HFFc6 (cell line): ENCODE measurements at regions not wholly inside any gene's neighbourhood (a gene's known extent, or its start where the extent isn't known, plus 50 kb on each side); places are given as distances from the start of the nearest gene placed in this dataset.

Source experiments
- DNase-seq: peaks from one replicate; pipeline ENCODE4 v3.0.0-alpha.2; 2018
- H3K27ac Mint-ChIP-seq: 2 replicates; pipeline ENCODE4 v1.8.0; 2020; ENCODE audit warnings: mild to moderate bottlenecking, mixed read lengths
- H3K27me3 Mint-ChIP-seq: 2 replicates; pipeline ENCODE4 v1.8.0; 2021; ENCODE audit warnings: mild to moderate bottlenecking, moderate library complexity, mixed read lengths; ENCODE audit not compliant: insufficient read depth
- H3K36me3 Mint-ChIP-seq: 2 replicates; pipeline ENCODE4 v1.8.0; 2021; ENCODE audit warnings: low read depth, mixed read lengths
- H3K4me1 Mint-ChIP-seq: 2 replicates; pipeline ENCODE4 v1.8.0; 2020; ENCODE audit warnings: low read depth, mixed read lengths
- H3K4me3 Mint-ChIP-seq: 2 replicates; pipeline ENCODE4 v1.8.0; 2020; ENCODE audit warnings: mild to moderate bottlenecking, moderate library complexity, mixed read lengths
- H3K9me3 Mint-ChIP-seq: 2 replicates; pipeline ENCODE4 v1.8.0; 2020; ENCODE audit warnings: mild to moderate bottlenecking, mixed read lengths
- CTCF ChIP-seq: fragments of 200-600 bp; sonication (generic); IDR thresholded peaks from 2 replicates; pipeline ENCODE4 v1.5.0; 2021; ENCODE audit warnings: antibody characterized with exemption, mild to moderate bottlenecking

- H3K27me3 Mint-ChIP-seq: peaks cover 23% of the 10 kb centered on the region
- H3K36me3 Mint-ChIP-seq: no peaks in the 10 kb centered on the region
- no peak overlapping the region for H3K27ac Mint-ChIP-seq
- TF ChIP-seq CTCF: no peak
- no peak for DNase-seq
- H3K9me3 Mint-ChIP-seq: no peaks in the 10 kb centered on the region
- no peaks in the 10 kb centered on the region for H3K4me1 Mint-ChIP-seq
- H3K4me3 Mint-ChIP-seq: no peak overlapping the region
These were observed 71.3 kb upstream of the SPRED2 start for GRCh38 chr2:65503746-65504145.

DNA sequence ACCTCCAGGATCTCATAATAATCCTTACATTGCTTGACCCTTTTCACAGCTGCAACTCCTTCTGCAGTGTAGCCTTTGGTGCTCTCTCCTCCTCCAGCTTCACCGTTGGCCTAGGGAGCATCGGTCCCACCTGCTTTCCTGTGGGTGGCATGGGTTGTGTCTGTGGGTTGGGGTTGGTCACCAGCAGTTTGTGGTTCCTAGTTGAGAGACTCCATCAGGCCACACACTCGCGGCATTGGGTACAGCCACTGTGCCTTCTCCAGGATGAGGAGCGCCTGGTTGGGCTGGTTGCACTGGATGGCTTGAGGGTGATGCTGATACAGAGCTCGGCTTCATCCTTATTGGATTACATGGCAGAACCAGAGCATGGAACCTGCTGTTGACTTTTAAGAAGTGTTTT, 69.4 kb upstream of the SPRED2 start:
- DNase-seq: no peak
- Mint-ChIP-seq H3K9me3 (no peaks in the 10 kb centered on the region), H3K36me3 (no peaks in the 10 kb centered on the region), H3K4me1 (no peaks in the 10 kb centered on the region), H3K4me3 (no peak overlapping the region), H3K27ac (no peak overlapping the region), H3K27me3 (peaks cover 30% of the 10 kb centered on the region)
- no peak for TF ChIP-seq CTCF

- Mint-ChIP-seq H3K4me1 (no peaks in the 10 kb centered on the region), H3K27ac (no peak overlapping the region), H3K9me3 (no peaks in the 10 kb centered on the region), H3K4me3 (no peak overlapping the region), H3K27me3 (peaks cover 32% of the 10 kb centered on the region), H3K36me3 (no peaks in the 10 kb centered on the region)
- TF ChIP-seq CTCF: no peak
- DNase-seq: no peak
These were observed 68.7 kb upstream of the SPRED2 start for GRCh38 chr2:65501074-65501473.

DNA sequence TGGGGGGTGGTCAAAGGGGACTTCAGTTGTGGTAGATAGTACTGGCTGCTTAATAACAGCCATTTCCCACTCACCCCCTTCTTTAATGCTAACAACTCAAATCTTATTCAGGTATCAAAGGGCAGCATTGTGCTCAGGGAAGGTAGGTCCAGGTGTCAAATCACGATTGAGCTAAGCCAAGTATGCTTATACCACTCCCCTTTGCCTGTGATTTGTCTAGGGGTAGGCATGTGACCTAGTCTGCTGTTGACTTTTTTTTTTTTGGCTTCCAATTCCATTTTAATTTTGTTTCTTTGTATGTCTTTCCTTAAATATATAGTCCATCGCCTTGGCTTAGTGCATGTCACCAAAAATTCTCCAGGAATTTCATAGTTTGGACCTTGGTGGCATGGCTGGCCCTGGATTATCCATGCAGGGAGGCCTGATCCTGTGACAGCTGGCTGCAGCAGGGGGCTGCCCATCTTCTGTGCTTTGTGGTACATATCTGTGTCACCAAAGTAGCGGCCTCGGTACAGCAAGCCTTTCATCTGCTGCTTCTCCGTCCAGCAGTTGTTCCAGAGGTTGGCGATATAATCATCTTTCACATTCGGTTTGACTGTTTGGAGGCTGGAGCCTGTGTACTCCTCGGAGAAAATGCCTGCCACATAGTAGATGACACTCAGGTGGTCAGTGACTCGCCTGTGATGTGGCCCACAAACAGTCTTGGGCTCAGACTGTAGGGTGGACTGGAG, 68.1 kb upstream of the SPRED2 start:
- Mint-ChIP-seq H3K4me3 (no peak overlapping the region), H3K27ac (no peak overlapping the region), H3K27me3 (peaks cover 32% of the 10 kb centered on the region), H3K9me3 (no peaks in the 10 kb centered on the region), H3K36me3 (no peaks in the 10 kb centered on the region), H3K4me1 (no peaks in the 10 kb centered on the region)
- TF ChIP-seq CTCF: no peak
- no peak for DNase-seq

DNA sequence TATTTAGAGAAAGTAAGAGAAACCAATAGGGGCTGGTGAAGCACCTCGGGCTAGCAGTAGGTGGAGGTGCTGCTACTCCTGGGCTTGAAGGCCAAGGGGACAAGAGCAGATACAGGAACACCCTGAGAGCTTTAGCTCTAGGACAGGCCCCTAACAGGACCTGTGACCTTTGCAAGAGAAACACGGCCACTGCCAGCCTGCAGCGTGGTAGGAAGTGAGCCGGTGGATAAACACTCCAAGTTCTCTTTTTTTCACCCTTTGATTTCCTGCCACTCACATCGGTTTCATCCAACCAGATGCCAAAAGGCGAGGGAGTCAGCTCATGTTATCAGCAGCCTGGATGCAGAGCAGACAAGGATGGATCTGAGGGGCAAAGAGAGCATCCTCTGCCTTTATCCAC, 66.8 kb upstream of the SPRED2 start:
- H3K27ac Mint-ChIP-seq: no peak overlapping the region
- H3K36me3 Mint-ChIP-seq: no peaks in the 10 kb centered on the region
- peaks cover 31% of the 10 kb centered on the region for H3K27me3 Mint-ChIP-seq
- no peak overlapping the region for H3K4me3 Mint-ChIP-seq
- H3K4me1 Mint-ChIP-seq: no peaks in the 10 kb centered on the region
- no peaks in the 10 kb centered on the region for H3K9me3 Mint-ChIP-seq
- no peak for DNase-seq
- TF ChIP-seq CTCF: no peak
